Epithelial cell of esophagus (primary cell): ENCODE measurements at regions not wholly inside any gene's neighbourhood (a gene's known extent, or its start where the extent isn't known, plus 50 kb on each side); places are given as distances from the start of the nearest gene placed in this dataset.
A peak's percentile ranks its signal among the peaks of the same experiment; 100 is the strongest.
"Not testable (repeated sequence)": the region's sequence is repeated elsewhere in the genome, so short reads cannot be mapped to it uniquely, and the experiment has no call there.

Source experiments
- DNase-seq: peaks from one replicate; pipeline ENCODE4 v3.0.0; 2010; ENCODE audit warnings: low read depth
- H3K4me3 ChIP-seq: 2 replicates; pipeline ENCODE4 v1.5.1; 2011; ENCODE audit warnings: mild to moderate bottlenecking, low read length, control low read depth
- CTCF ChIP-seq: IDR thresholded peaks from 2 replicates; pipeline ENCODE4 v1.5.1; 2011; ENCODE audit warnings: low read depth, mild to moderate bottlenecking, low read length, control low read depth, inconsistent platforms; ENCODE audit not compliant: insufficient read depth; ENCODE audit errors: missing control alignments

GRCh38 chrX:125422986-125423385, 103.3 kb downstream of the TEX13C start:
- DNase-seq: no peak
- no peak overlapping the region for H3K4me3 ChIP-seq
- no peak for TF ChIP-seq CTCF

- DNase-seq: no peak
- TF ChIP-seq CTCF: no peak
Observed at GRCh38 chrX:125424536-125424935, 104.9 kb downstream of the TEX13C start.

GRCh38 chrX:125436855-125437254, 117.2 kb downstream of the TEX13C start:
- H3K4me3 ChIP-seq: no peak overlapping the region
- DNase-seq: peak; percentile 34
- peak; percentile 26 for TF ChIP-seq CTCF

More at GRCh38 chrX:125424536-125424935, 104.9 kb downstream of the TEX13C start:
- H3K4me3 ChIP-seq: no peak overlapping the region

GRCh38 chrX:125439194-125439849, 119.7 kb downstream of the TEX13C start:
- no peak overlapping the region for H3K4me3 ChIP-seq
- no peak for TF ChIP-seq CTCF
- no peak for DNase-seq

- peak; percentile 63 for DNase-seq
- H3K4me3 ChIP-seq: no peak overlapping the region
- TF ChIP-seq CTCF: no peak
Observed at GRCh38 chrX:125444659-125445058, 125.0 kb downstream of the TEX13C start.

- DNase-seq: no peak
- no peak for TF ChIP-seq CTCF
- H3K4me3 ChIP-seq: no peak overlapping the region
Observed at GRCh38 chrX:125475482-125475881, 155.8 kb downstream of the TEX13C start.

- TF ChIP-seq CTCF: no peak
- H3K4me3 ChIP-seq: no peak overlapping the region
- no peak for DNase-seq
Observed at GRCh38 chrX:125492439-125492838, 172.8 kb downstream of the TEX13C start.

- not testable (repeated sequence) for DNase-seq, H3K4me3 ChIP-seq
Observed at GRCh38 chrX:125493004-125493403, 173.3 kb downstream of the TEX13C start.
